GM21529 (cell line): ENCODE measurements at regions not wholly inside any gene's neighbourhood (a gene's known extent, or its start where the extent isn't known, plus 50 kb on each side); places are given as distances from the start of the nearest gene placed in this dataset.

Experiments used
- ATAC-seq: cut with Tn5 transposase; IDR thresholded peaks from one replicate; pipeline ENCODE4 v1.9.1; 2021; ENCODE audit not compliant: unreplicated experiment

GRCh38 chr6:126091466-126091865 is 105.1 kb downstream of the TRMT11 start:
- ATAC-seq, result no peak

DNA sequence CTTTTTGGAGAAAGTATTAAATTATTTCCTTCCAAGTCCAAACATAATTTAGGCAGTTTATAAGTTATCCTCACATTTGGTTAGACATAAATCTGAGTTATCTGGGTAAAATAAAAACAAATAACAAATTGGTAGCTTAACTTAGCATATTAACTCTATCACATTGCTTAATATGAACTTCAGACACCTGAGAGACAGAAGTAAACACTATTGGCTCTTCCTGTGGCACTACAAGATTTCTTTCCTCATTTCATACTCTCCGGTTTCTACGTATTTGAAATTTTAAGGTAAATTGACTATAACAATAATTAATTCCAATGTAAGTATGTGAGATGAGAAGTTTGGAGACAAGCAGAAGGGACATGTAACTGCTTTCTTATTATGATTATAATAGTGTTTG is 106.8 kb downstream of the TRMT11 start:
- ATAC-seq, result no peak

GRCh38 chr6:126094411-126094810 is 108.1 kb downstream of the TRMT11 start:
- ATAC-seq, result no peak

GRCh38 chr6:126100386-126100785 is 114.0 kb downstream of the TRMT11 start:
- ATAC-seq, result no peak

GRCh38 chr6:126102358-126102757 is 116.0 kb downstream of the TRMT11 start:
- no peak for ATAC-seq

- no peak for ATAC-seq
Measured at GRCh38 chr6:126103993-126104392, 117.7 kb downstream of the TRMT11 start.

- no peak for ATAC-seq
Measured at GRCh38 chr6:126107475-126108166, 121.3 kb downstream of the TRMT11 start.

- ATAC-seq, result no peak
Measured at GRCh38 chr6:126110512-126111270, 124.4 kb downstream of the TRMT11 start.

DNA sequence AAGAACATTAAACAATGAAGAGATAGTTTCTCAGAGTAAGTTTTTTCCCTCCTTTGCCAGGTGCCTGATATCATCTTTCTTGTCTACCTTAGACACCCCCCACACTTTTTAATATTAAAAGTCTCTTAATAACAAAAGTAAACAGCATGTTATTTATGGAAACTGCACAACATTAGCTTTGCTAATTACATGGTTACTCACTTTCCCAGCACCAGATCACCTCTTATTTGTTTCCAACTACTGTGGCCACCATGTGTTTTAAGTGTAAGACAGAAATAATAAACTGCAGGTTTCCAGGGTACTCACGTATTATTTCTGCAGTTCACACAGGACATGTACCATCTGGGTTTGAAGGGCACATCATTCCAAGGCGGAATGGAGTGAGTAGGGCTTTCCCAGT is 125.0 kb downstream of the TRMT11 start:
- no peak for ATAC-seq

GRCh38 chr6:126112171-126112632 is 125.9 kb downstream of the TRMT11 start:
- ATAC-seq, result no peak

GRCh38 chr6:126113261-126113660 is 126.9 kb downstream of the TRMT11 start:
- no peak for ATAC-seq

- ATAC-seq, result no peak
Measured at GRCh38 chr6:126117251-126117650, 130.9 kb downstream of the TRMT11 start.

DNA sequence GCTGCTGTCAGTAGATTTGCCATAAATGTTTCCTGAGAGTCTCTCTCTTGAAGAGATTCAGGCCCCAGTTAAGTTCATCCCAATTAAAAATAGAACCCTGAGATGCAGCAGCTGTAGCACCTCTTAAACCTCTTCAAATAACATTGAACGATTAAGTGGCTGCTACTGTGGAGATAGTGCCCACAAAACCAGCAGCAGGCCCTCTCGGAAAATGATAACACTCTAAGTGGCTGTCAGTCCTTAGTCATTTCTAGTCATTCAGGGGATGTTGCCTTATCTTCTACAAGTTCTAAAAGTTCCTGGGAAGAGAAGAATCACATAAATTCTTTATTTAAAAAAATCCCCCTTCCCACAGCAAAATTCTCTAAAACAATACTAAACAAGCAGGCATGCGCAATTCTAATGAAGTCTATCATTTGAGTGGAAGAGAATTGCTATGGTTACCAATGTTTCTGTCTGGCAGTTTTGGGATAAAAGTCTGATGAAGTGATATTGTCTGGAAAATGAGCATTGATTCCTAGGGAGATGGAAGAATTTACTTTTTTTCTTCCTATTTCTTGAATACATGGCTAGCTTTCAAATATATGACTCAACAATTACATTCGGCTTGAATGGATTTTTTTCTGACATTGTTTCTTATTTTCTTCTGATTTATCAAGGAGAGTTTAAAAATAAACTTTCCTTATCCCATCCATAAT is 131.9 kb downstream of the TRMT11 start:
- ATAC-seq, result no peak

- no peak for ATAC-seq
Measured at GRCh38 chr6:126118936-126119335, 132.6 kb downstream of the TRMT11 start.

GRCh38 chr6:126123226-126123625 is 136.9 kb downstream of the TRMT11 start:
- ATAC-seq, result no peak

DNA sequence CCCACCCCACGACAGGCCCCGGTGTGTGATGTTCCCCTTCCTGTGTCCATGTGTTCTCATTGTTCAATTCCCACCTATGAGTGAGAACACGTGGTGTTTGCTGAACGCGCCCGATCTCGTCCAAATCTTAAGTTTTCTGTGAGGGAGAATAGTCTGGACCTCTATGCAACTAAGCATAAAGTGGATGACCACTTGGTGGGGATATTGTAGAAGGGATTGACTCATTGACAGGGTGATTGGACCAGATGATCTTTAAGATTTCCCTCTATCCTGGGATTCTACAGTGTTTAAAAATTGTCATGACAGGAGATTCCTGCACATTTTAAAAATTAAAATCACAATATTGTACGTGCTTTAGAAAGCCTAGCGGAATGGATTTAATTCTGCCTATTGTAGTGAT is 141.3 kb downstream of the TRMT11 start:
- no peak for ATAC-seq

DNA sequence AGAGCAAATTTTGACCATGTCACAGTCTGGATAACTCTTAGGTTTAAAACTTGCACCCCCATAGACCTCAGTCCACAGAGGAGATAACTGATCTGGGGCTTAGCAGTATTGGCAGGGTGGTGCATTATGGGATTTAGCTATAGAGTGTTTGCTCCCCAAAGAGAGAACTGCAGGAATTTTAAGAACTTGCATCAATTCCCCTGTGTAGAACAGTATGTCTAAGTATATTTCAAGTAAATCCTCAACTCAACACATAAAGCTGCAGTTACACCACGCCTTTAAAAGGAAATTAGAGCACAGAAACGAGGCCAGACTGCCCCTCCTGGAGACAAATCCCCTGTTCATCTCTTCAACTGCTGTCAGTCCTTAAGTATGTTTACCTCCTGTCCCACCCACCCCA is 144.9 kb downstream of the TRMT11 start:
- ATAC-seq, result no peak

DNA sequence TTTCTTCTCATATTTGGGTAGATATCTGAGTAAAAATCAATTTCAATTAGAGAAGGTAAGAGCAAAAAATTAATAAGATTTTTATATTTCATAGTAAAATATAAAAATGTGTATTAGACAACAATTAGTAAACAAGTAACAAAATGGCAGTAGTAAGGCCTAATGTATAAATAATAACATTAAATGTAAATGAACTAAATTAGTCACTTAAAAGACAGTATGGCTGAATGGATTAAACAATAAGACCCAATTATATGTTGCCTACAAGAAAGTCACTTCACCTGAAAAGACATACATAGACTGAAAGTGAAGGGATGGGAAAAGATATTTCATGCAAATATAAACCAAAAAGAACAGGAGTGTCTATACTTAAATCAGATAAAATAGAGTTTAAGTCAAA is 147.6 kb downstream of the TRMT11 start:
- ATAC-seq, result no peak

DNA sequence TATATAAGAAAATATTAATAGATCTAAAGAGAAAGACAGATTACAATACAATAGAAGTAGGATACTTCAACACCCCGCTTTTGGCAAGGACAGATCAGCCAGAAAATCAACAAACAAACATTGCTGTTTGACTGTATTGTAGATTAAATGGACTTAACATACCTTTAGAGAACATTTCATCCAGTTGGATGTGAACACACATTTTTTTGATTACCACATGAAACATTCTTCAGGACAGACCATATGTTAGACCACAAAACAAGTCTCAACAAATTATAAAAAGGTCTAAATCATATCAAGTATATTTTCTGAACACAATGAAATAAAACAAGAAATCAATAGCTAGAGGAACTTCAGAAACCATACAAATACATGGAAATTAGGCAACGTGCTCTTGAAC is 148.2 kb downstream of the TRMT11 start:
- no peak for ATAC-seq

GRCh38 chr6:126140015-126140414 is 153.7 kb downstream of the TRMT11 start:
- ATAC-seq, result no peak

GRCh38 chr6:126143761-126144251 is 157.5 kb downstream of the TRMT11 start:
- ATAC-seq, result no peak

GRCh38 chr6:126145351-126145750 is 159.0 kb downstream of the TRMT11 start:
- ATAC-seq, result no peak
